Heart right ventricle (tissue), 16 donors: ENCODE measurements at regions not wholly inside any gene's neighbourhood (a gene's known extent, or its start where the extent isn't known, plus 50 kb on each side); places are given as distances from the start of the nearest gene placed in this dataset.
A peak's percentile ranks its signal among the peaks of the same experiment; 100 is the strongest.

Source experiments
- ATAC-seq, 8 donors: fragments of 200-7000 bp; cut with Tn5 transposase; one replicate each; pipeline ENCODE4 v1.9.1; 2020; ENCODE audit warnings: mild to moderate bottlenecking in 8 of 8, moderate library complexity in 8 of 8, moderate number of reproducible peaks in 1 of 8
- DNase-seq, 2 donors: peaks; one replicate each; pipeline ENCODE4 v3.0.0-alpha.2; 2020
- H3K27ac ChIP-seq, 10 donors: fragments of 200-600 bp; sonication (generic) in 2 of 10; one replicate each; pipeline versions ENCODE4 v1.5.0 to v1.8.0; 2020 to 2022; ENCODE audit warnings: mild to moderate bottlenecking in 3 of 10
- H3K27me3 ChIP-seq, 7 donors: fragments of 200-600 bp; one replicate each; pipeline ENCODE4 v1.8.0; 2021 to 2022; ENCODE audit warnings: mild to moderate bottlenecking in 2 of 7
- H3K36me3 ChIP-seq, 9 donors: fragments of 200-600 bp; sonication (generic) in 1 of 9; one replicate each; pipeline versions ENCODE4 v1.5.0 to v1.8.0; 2020 to 2022; ENCODE audit warnings: mild to moderate bottlenecking in 2 of 9
- H3K4me1 ChIP-seq, 9 donors: fragments of 200-600 bp; sonication (generic) in 1 of 9; one replicate each; pipeline versions ENCODE4 v1.5.0 to v1.8.0; 2020 to 2022; ENCODE audit warnings: mild to moderate bottlenecking in 4 of 9
- H3K4me3 ChIP-seq, 10 donors: fragments of 200-600 bp; sonication (generic) in 2 of 10; one replicate each; pipeline versions ENCODE4 v1.5.0 to v1.8.0; 2020 to 2022; ENCODE audit warnings: mild to moderate bottlenecking in 7 of 10, moderate library complexity in 2 of 10
- H3K9me3 ChIP-seq, 11 donors: fragments of 200-600 bp in 10 of 11; sonication (generic) in 2 of 11; one replicate each; pipeline versions ENCODE4 v1.5.0 to v1.8.0; 2013 to 2022; ENCODE audit warnings: mild to moderate bottlenecking in 2 of 11, control low read depth in 1 of 11, moderate library complexity in 1 of 11
- WGBS, 2 donors: extraction: QIAGEN DNeasy Blood & Tissue Kit; methylation state at CpG; one replicate each; pipeline ENCODE4 v1.1.7; 2013; ENCODE audit warnings: inconsistent platforms in 1 of 2; 5-methylcytosine and 5-hydroxymethylcytosine counted together
- intact Hi-C, 10 donors: fragments of 100-400 bp; cut with DNase I; formaldehyde crosslinking; loops; one replicate each; pipeline versions ENCODE4 v1.11.1 to v1.14.2; 2022
- TF ChIP-seq, protein P1 (sequence below), 9 donors: fragments of 200-600 bp; sonication (generic) in 2 of 9; IDR thresholded peaks; one replicate each; pipeline versions ENCODE4 v1.5.0 to v1.8.0; 2021 to 2022; ENCODE audit warnings: antibody characterized with exemption in 9 of 9, mild to moderate bottlenecking in 5 of 9, moderate library complexity in 1 of 9
- donor health status: Arrhythmogenic right ventricular cardiomyopathy.
- donor health status: ischemic (EF 13 %, LVEDD 7.1; RV severe dilation, severe dysfunction).
- donor health status: healthy with polysubstance abuse.
- donor health status: DM: no; HTN: yes; CAD: no.
- donor health status: DM: no; HTN: no; CAD: no.
- donor health status: ischemic (EF 25% LVEDD 6.9; RV normal size, moderate dysfunction).
- donor health status: ischemic (EF 25% LVEDD 5.7; RV mildly dilated, moderate dysfunction).
- donor health status: healthy.
- donor health status: DM: yes; HTN: yes; CAD: no.
- donor health status: Ischemic cardiomyopathy.
- donor health status: ischemic (EF 35%, LVEDD 5.7; RV mildly dilated, moderate dysfunction).
- donor health status: nonischemic (EF 11% LVEDD 7.7; RV severe dilation, severe dysfunction).
- donor health status: DM: yes; HTN: yes; CAD: no.
- donor health status: PGD.
- donor health status: ischemic (EF 29% LVEDD 5.4; RV normal size, mild dysfunction).
- donor health status: nonischemic (EF 23%, LVEDD 6.1; RV moderate dilation, normal function).

DNA sequence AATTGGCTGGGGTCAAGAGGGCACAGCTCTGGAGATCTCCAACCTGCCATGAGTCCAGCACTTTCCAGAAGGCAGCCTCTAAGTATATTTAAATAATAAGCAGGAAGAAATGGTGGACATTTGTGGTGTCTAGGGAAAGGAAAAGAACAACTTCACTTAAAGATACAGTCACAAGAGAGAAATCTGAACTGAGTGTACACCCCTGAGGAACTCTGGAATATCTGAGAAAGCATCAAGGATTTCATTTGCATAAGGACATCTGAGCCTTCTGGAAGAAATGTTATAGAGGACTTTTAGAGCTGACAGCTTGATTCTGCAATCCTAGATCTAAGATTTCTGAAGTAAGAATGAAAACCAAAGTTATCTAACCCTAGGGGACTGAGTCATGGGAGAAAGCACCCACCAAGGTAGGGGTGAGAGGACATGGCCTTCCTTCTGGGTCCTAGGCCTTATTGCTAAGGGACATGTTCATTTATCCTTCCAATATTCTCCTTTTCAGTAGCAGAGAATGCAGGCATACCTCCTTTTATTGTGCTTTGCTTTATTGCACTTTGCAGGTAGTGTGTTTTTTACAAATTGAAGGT lies 253.4 kb upstream of the SLC24A2 start:
- Histone ChIP-seq H3K9me3 (no peaks in the 10 kb centered on the region), H3K27ac (no peak overlapping the region), H3K27me3 (no peaks in the 10 kb centered on the region), H3K36me3 (no peaks in the 10 kb centered on the region), H3K4me3 (no peak overlapping the region), H3K4me1 (peaks cover 0 to 19% (median 11%) of the 10 kb centered on the region in 9 donors)
- TF ChIP-seq, protein P1, sequence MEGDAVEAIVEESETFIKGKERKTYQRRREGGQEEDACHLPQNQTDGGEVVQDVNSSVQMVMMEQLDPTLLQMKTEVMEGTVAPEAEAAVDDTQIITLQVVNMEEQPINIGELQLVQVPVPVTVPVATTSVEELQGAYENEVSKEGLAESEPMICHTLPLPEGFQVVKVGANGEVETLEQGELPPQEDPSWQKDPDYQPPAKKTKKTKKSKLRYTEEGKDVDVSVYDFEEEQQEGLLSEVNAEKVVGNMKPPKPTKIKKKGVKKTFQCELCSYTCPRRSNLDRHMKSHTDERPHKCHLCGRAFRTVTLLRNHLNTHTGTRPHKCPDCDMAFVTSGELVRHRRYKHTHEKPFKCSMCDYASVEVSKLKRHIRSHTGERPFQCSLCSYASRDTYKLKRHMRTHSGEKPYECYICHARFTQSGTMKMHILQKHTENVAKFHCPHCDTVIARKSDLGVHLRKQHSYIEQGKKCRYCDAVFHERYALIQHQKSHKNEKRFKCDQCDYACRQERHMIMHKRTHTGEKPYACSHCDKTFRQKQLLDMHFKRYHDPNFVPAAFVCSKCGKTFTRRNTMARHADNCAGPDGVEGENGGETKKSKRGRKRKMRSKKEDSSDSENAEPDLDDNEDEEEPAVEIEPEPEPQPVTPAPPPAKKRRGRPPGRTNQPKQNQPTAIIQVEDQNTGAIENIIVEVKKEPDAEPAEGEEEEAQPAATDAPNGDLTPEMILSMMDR (IDR thresholded peaks at IDR 0.05), result no peak
- ATAC-seq, result no peak
- intact Hi-C loops, result no loop called here
- no peak for DNase-seq

DNA sequence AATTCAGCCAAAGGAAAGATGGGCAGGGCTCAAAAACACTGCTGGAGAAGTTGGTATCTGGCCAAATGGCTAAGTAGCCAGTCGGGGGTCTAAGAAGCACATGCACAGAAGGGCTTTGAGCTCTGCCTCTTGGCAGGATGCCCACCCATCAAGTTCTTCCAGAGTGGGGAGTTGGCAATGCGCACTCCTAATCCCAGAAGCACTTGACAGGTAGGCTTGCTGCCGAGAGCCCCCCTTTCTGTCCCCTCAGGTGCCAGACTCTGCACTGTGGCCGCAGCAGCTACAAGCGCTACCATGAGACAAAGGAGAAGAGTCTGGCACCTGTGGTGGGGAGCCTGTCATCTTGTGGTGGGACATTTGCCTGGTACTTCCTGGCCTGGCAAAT lies 252.9 kb upstream of the SLC24A2 start:
- intact Hi-C loops, result no loop called here
- DNase-seq, result peak; percentile 9 to 11
- Histone ChIP-seq H3K27me3 (no peaks in the 10 kb centered on the region), H3K36me3 (no peaks in the 10 kb centered on the region), H3K9me3 (no peaks in the 10 kb centered on the region), H3K27ac (no peak overlapping the region), H3K4me1 (peaks cover 0 to 19% (median 11%) of the 10 kb centered on the region in 9 donors), H3K4me3 (peak overlapping the region in 2 of 10 donors; percentile 13 to 14)
- peak in 4 of 8 donors; percentile 30 to 74 (median 48) for ATAC-seq
- TF ChIP-seq, protein P1 (IDR thresholded peaks at IDR 0.05), result no peak
- WGBS, 2 donors, result 37 to 50% methylated on average over 5 of the region's 5 CpGs

DNA sequence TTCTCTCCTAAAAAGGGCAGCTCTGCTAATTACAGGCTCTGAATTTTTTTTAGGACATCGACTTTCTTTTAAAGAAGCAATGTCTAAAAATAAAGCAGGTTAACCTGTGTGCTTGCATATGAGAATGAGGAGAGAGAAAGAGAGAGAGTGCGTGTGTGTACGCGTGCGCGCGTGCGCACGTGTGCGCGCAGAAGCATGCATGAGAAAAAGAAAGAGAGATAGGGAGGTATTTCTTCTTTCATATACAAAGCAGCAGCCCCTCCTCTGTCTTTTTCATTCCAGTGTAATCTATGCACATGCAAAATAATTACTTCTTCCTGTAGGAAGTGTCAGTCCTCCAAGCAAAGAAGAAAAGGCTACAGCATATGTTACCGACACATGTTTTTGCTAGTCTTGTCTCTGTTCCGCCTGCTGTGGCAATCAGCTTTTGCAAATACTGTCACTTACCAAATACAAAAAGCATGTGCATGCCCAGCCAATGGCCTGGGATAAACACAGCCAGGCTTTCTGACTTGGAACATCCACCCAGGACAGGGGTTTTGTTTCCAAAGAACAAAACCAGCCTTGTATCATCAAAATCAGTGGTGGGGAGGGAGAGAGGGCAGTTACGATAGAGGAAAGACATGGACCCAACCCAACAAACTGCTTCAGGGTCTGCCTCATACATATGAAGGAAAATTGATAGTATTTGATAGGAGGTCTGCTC lies 252.3 kb upstream of the SLC24A2 start:
- no peak for DNase-seq
- Histone ChIP-seq H3K4me1 (peaks cover 0 to 19% (median 11%) of the 10 kb centered on the region in 9 donors), H3K27ac (no peak overlapping the region), H3K9me3 (no peaks in the 10 kb centered on the region), H3K27me3 (no peaks in the 10 kb centered on the region), H3K36me3 (no peaks in the 10 kb centered on the region), H3K4me3 (peak overlapping the region in 3 of 10 donors; percentile 7 to 14 (median 13))
- TF ChIP-seq, protein P1 (IDR thresholded peaks at IDR 0.05), result no peak
- WGBS, 2 donors, result 51 to 66% methylated on average over 14 of the region's 14 CpGs
- intact Hi-C loops, result no loop called here
- ATAC-seq, result peak in 4 of 8 donors; percentile 62 to 82 (median 64)

DNA sequence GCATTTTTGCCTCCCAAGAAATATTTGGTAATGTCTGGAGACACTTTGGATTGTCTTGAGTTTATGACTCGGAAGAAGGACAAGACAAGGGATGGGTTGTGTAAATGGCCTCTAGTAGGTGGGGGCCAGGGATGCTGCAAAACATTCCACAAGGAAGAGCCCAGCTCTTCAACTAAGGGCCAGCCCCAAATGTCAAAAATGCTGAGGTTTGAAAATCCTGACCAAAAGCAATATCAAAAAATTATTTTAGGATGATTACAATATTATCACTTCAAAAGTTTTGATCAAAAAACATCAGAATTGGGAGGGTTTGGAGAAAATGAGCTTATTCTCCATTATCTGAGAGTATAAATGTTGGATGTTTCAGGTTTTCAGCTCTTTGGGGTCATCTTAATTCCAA lies 248.9 kb upstream of the SLC24A2 start:
- no peak overlapping the region for H3K4me3 ChIP-seq

More for the DNA sequence above, 248.9 kb upstream of the SLC24A2 start:
- intact Hi-C loops, result loop anchor here in 2 of 10 donors (10.0 kb wide), 2 partner anchors 247 to 587 kb away; partner anchors contain the start of gene MLLT3 (in 1 of the 2)
- no peaks in the 10 kb centered on the region for H3K9me3 ChIP-seq
- no peak overlapping the region for H3K27ac ChIP-seq
- no peaks in the 10 kb centered on the region for H3K27me3 ChIP-seq
- TF ChIP-seq, protein P1 (IDR thresholded peaks at IDR 0.05), result no peak
- WGBS, 2 donors, result 95 to 97% methylated on average over 1 of the region's 1 CpG
- ATAC-seq (no peak), DNase-seq (no peak)
- H3K4me1 ChIP-seq, result peaks cover 0 to 34% (median 13%) of the 10 kb centered on the region in 9 donors
- H3K36me3 ChIP-seq, result no peaks in the 10 kb centered on the region
